ENCODE measurements at regions not wholly inside any gene's neighbourhood (a gene's known extent, or its start where the extent isn't known, plus 50 kb on each side); places are given as distances from the start of the nearest gene placed in this dataset.

- H3K27ac ChIP-seq (ENCODE audit: low read depth, low read length): no peak overlapping the region
- no peak overlapping the region for H3K9ac ChIP-seq (ENCODE audit: low read length)
- H3K4me3 ChIP-seq (ENCODE audit: low read depth, low read length): no peak overlapping the region
- H3K36me3 ChIP-seq (ENCODE audit: control insufficient read depth, insufficient read depth, low read length): no peaks in the 10 kb centered on the region
- peaks cover 12% of the 10 kb centered on the region for H3K9me3 ChIP-seq (ENCODE audit: control insufficient read depth, insufficient read depth, low read depth, low read length)
- peaks cover 3% of the 10 kb centered on the region; the same call in 1 of the 2 replicates for H3K4me1 ChIP-seq (ENCODE audit: control insufficient read depth, insufficient read depth, low read length)
- H3K27me3 ChIP-seq (ENCODE audit: control insufficient read depth, insufficient read depth, low read length): no peaks in the 10 kb centered on the region
These were observed 87.6 kb downstream of the VSTM2A start for GRCh38 chr7:54629771-54630170.

DNA sequence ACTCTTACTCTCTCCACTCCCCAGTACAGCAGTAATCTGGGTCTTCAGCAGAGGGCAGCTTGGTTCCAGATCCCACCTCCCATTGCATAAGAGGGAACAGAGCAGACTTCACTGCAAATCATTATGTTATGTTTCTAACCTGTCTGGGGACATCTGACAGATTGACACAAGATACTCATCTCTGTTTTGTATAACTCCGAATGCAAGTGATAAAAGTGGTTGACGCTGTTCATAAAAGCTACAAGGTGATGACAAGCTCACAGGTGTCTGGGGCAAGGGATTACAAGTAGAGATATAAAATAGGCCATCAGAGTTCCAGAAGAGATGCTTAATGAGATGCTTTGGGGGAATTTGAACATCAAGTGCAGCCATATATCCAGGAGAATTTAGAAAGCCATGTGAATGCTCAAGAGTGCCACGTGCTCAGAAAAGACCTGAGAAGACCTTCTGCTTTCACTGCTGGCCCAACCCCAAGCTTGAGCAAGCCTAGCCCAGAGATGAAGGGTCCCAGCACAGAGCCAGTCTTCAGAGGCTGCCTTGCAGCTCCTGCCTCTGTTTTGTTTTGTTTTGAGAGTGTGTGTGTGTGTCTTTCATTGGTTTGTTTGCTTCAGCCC lies 80.6 kb downstream of the VSTM2A start:
- no peak overlapping the region for H3K9ac ChIP-seq (ENCODE audit: low read length)
- H3K4me1 ChIP-seq (ENCODE audit: control insufficient read depth, insufficient read depth, low read length): no peaks in the 10 kb centered on the region
- no peaks in the 10 kb centered on the region for H3K27me3 ChIP-seq (ENCODE audit: control insufficient read depth, insufficient read depth, low read length)
- H3K9me3 ChIP-seq (ENCODE audit: control insufficient read depth, insufficient read depth, low read depth, low read length): no peaks in the 10 kb centered on the region
- H3K27ac ChIP-seq (ENCODE audit: low read depth, low read length): no peak overlapping the region
- no peaks in the 10 kb centered on the region for H3K36me3 ChIP-seq (ENCODE audit: control insufficient read depth, insufficient read depth, low read length)
- no peak overlapping the region for H3K4me3 ChIP-seq (ENCODE audit: low read depth, low read length)
